ENCODE measurements at regions not wholly inside any gene's neighbourhood (a gene's known extent, or its start where the extent isn't known, plus 50 kb on each side); places are given as distances from the start of the nearest gene placed in this dataset.

DNA sequence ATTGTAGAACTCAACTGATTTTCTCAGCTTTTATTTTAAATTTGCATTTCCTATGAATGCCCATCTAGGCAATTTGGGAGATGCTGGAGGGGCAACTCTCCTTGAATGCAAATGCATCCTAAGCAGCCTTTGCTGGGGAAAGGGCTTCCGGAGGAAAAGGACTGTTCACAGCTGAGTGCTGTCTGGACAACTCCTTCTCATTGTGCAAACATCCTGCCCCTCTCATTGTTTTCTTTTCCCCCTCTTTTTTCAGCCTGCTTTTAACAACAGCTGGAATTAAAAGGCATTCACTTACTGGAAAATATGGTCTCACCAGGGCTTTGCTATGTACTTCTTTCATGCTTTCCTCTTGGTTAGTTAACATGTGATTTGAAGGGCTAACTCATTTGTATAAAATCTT is 397.8 kb downstream of the FUT8 start:
- H3K36me3 ChIP-seq (replicated peaks; ENCODE audit: low read depth, low read length), result peaks cover 3% of the 10 kb centered on the region
- no peak overlapping the region for H3K9ac ChIP-seq (ENCODE audit: low read length)

DNA sequence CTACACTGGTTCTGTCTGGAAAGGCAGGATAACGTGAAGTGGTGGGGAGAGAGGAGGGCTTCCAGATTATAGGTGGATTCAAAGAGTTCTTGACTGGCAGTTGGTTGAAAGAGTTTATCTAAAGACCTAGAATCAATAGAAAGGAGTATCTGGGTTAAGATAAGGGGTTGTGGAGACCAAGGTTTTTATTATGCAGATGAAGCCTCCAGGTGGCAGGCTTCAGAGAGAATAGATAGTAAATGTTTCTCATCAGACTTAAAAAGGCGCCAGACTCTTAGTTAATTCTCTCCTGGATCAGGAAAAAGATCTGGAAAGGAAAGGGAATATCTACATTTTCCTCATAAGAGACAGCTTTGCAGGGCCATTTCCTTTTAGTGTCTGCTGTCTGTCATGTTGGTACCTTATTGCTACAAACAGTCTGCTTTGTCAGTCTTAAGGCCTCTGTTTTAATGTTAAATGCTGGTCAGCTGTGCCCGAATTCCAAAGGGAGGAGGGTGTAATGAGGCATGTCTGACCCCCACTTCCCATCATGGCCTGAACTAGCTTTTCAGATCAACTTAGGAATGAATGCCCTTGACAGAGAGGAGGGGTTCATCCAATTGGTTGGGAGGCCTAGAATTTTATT is 401.3 kb downstream of the FUT8 start:
- Histone ChIP-seq H3K9me3 (ENCODE audit: insufficient read depth, low read length) (peaks cover 4% of the 10 kb centered on the region), H3K27ac (ENCODE audit: low read length) (no peak overlapping the region), H2AFZ (ENCODE audit: low read depth, low read length) (no peak overlapping the region), H3K9ac (ENCODE audit: low read length) (no peak overlapping the region), H3K4me1 (ENCODE audit: low read length) (no peaks in the 10 kb centered on the region), H3K4me2 (ENCODE audit: low read length) (no peak overlapping the region), H3K36me3 (replicated peaks; ENCODE audit: low read depth, low read length) (no peaks in the 10 kb centered on the region), H4K20me1 (ENCODE audit: insufficient read depth, low read length) (no peaks in the 10 kb centered on the region), H3K79me2 (ENCODE audit: low read length) (no peaks in the 10 kb centered on the region), H3K4me3 (ENCODE audit: low read length) (no peak overlapping the region), H3K27me3 (ENCODE audit: low read depth, low read length) (peaks cover 25% of the 10 kb centered on the region)
- no peak for TF ChIP-seq EZH2phosphoT487 (IDR thresholded peaks at IDR 0.05; ENCODE audit: low read depth)
- TF ChIP-seq, protein P1, sequence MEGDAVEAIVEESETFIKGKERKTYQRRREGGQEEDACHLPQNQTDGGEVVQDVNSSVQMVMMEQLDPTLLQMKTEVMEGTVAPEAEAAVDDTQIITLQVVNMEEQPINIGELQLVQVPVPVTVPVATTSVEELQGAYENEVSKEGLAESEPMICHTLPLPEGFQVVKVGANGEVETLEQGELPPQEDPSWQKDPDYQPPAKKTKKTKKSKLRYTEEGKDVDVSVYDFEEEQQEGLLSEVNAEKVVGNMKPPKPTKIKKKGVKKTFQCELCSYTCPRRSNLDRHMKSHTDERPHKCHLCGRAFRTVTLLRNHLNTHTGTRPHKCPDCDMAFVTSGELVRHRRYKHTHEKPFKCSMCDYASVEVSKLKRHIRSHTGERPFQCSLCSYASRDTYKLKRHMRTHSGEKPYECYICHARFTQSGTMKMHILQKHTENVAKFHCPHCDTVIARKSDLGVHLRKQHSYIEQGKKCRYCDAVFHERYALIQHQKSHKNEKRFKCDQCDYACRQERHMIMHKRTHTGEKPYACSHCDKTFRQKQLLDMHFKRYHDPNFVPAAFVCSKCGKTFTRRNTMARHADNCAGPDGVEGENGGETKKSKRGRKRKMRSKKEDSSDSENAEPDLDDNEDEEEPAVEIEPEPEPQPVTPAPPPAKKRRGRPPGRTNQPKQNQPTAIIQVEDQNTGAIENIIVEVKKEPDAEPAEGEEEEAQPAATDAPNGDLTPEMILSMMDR (IDR thresholded peaks at IDR 0.05; ENCODE audit: low read depth, low read length), result no peak

More for the DNA sequence above, 397.8 kb downstream of the FUT8 start:
- peaks cover 10% of the 10 kb centered on the region for H3K4me1 ChIP-seq (ENCODE audit: low read length)
- no peak overlapping the region for H2AFZ ChIP-seq (ENCODE audit: low read depth, low read length)
- no peak overlapping the region for H3K4me3 ChIP-seq (ENCODE audit: low read length)
- no peaks in the 10 kb centered on the region for H3K79me2 ChIP-seq (ENCODE audit: low read length)
- H3K27me3 ChIP-seq (ENCODE audit: low read depth, low read length), result peaks cover 20% of the 10 kb centered on the region; the same call in 1 of the 2 replicates
- no peaks in the 10 kb centered on the region for H4K20me1 ChIP-seq (ENCODE audit: insufficient read depth, low read length)
- H3K27ac ChIP-seq (ENCODE audit: low read length), result no peak overlapping the region
- H3K9me3 ChIP-seq (ENCODE audit: insufficient read depth, low read length), result peaks cover 20% of the 10 kb centered on the region
- no peak overlapping the region for H3K4me2 ChIP-seq (ENCODE audit: low read length)
- no peak for TF ChIP-seq EZH2phosphoT487 (IDR thresholded peaks at IDR 0.05; ENCODE audit: low read depth)
- TF ChIP-seq, protein P1 (IDR thresholded peaks at IDR 0.05; ENCODE audit: low read depth, low read length), result no peak

DNA sequence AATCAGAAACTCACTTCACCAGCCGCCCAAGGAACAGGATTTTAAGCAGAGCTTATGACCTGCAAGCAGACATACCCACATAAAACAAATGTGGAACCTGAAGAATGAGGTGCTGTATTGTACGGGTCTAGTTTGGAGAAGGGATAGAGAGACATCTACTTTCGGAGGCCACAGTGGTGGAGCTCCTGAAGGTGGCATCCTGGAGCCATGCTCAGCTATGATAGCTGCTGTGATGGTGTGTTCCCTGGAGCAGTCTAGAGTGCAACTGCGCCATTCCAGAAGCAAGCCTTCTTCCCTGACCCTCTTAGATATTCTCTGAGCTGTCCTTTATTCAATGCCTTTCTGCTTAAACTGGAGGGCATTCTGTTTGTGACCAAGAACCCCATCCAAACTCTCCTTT is 402.6 kb downstream of the FUT8 start:
- Histone ChIP-seq H3K27ac (ENCODE audit: low read length) (no peak overlapping the region), H3K4me1 (ENCODE audit: low read length) (no peaks in the 10 kb centered on the region), H4K20me1 (ENCODE audit: insufficient read depth, low read length) (no peaks in the 10 kb centered on the region), H3K9ac (ENCODE audit: low read length) (no peak overlapping the region), H2AFZ (ENCODE audit: low read depth, low read length) (no peak overlapping the region), H3K9me3 (ENCODE audit: insufficient read depth, low read length) (no peaks in the 10 kb centered on the region), H3K79me2 (ENCODE audit: low read length) (no peaks in the 10 kb centered on the region), H3K36me3 (replicated peaks; ENCODE audit: low read depth, low read length) (no peaks in the 10 kb centered on the region), H3K27me3 (ENCODE audit: low read depth, low read length) (peaks cover 26% of the 10 kb centered on the region), H3K4me3 (ENCODE audit: low read length) (no peak overlapping the region), H3K4me2 (ENCODE audit: low read length) (no peak overlapping the region)
- TF ChIP-seq EZH2phosphoT487 (IDR thresholded peaks at IDR 0.05; ENCODE audit: low read depth), result no peak
- TF ChIP-seq, protein P1 (IDR thresholded peaks at IDR 0.05; ENCODE audit: low read depth, low read length), result no peak

DNA sequence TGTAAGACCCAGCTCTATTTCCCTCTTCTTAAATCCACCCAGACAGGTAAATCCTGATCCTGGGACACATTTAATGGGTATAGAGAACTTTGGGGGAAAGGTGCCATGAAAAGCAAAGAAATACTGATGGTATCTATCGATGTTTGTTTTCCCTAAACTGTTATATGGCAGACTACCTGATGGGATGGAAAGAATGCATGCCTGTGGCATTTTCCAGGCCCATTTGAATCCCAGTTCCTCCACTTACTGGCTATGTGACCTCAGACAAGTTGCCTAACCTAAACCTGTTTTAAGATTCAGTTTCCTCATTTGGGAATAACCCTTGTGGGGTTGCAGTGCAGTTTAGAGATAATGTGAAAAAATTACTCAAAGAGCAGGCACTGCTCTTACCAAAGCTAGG is 404.5 kb downstream of the FUT8 start:
- Histone ChIP-seq H2AFZ (ENCODE audit: low read depth, low read length) (no peak overlapping the region), H3K36me3 (replicated peaks; ENCODE audit: low read depth, low read length) (no peaks in the 10 kb centered on the region), H3K9me3 (ENCODE audit: insufficient read depth, low read length) (no peaks in the 10 kb centered on the region), H3K9ac (ENCODE audit: low read length) (no peak overlapping the region), H3K27me3 (ENCODE audit: low read depth, low read length) (peaks cover 18% of the 10 kb centered on the region), H3K27ac (ENCODE audit: low read length) (no peak overlapping the region), H3K4me2 (ENCODE audit: low read length) (no peak overlapping the region), H3K79me2 (ENCODE audit: low read length) (no peaks in the 10 kb centered on the region), H3K4me3 (ENCODE audit: low read length) (no peak overlapping the region), H4K20me1 (ENCODE audit: insufficient read depth, low read length) (no peaks in the 10 kb centered on the region), H3K4me1 (ENCODE audit: low read length) (no peaks in the 10 kb centered on the region)
- TF ChIP-seq, protein P1 (IDR thresholded peaks at IDR 0.05; ENCODE audit: low read depth, low read length), result no peak
- no peak for TF ChIP-seq EZH2phosphoT487 (IDR thresholded peaks at IDR 0.05; ENCODE audit: low read depth)
